Upper lobe of left lung (tissue), 4 donors: ENCODE measurements at regions not wholly inside any gene's neighbourhood (a gene's known extent, or its start where the extent isn't known, plus 50 kb on each side); places are given as distances from the start of the nearest gene placed in this dataset.

Experiments used
- EP300 ChIP-seq, 4 donors: sonication (generic); formaldehyde crosslinking; IDR thresholded peaks; one replicate each; pipeline ENCODE4 v1.5.1; 2017; ENCODE audit warnings: antibody characterized with exemption in 4 of 4, control low read depth in 2 of 4
- POLR2AphosphoS5 ChIP-seq, 2 donors: sonication (generic); formaldehyde crosslinking; IDR thresholded peaks; one replicate each; pipeline ENCODE4 v1.5.1; 2017; ENCODE audit warnings: antibody characterized with exemption in 2 of 2

- TF ChIP-seq EP300 (IDR thresholded peaks at IDR 0.05) (no peak), POLR2AphosphoS5 (IDR thresholded peaks at IDR 0.05) (no peak)
These were observed 551.4 kb downstream of the IQCM start for GRCh38 chr4:149264093-149264733.
